Memory B cell (primary cell): ENCODE measurements at regions not wholly inside any gene's neighbourhood (a gene's known extent, or its start where the extent isn't known, plus 50 kb on each side); places are given as distances from the start of the nearest gene placed in this dataset.

ENCODE experiments used
- ATAC-seq: fragments of 150-1000 bp; cut with Tn5 transposase; 2 replicates; pipeline ENCODE4 v1.10.0; 2021; ENCODE audit warnings: low read depth, mild to moderate bottlenecking, moderate library complexity
- DNase-seq, 2 donors: peaks; one replicate each; pipeline ENCODE4 v3.0.0; 2022; ENCODE audit warnings: low spot score in 2 of 2
- H3K27ac Mint-ChIP-seq: one replicate; pipeline ENCODE4 v1.8.0; 2022; ENCODE audit warnings: mild to moderate bottlenecking, moderate library complexity, mixed read lengths
- H3K27me3 Mint-ChIP-seq: one replicate; pipeline ENCODE4 v1.8.0; 2022; ENCODE audit warnings: mixed read lengths
- H3K36me3 Mint-ChIP-seq: one replicate; pipeline ENCODE4 v1.8.0; 2022; ENCODE audit warnings: mild to moderate bottlenecking, mixed read lengths
- H3K4me1 Mint-ChIP-seq: one replicate; pipeline ENCODE4 v1.8.0; 2022; ENCODE audit warnings: mixed read lengths
- H3K4me3 Mint-ChIP-seq: one replicate; pipeline ENCODE4 v1.8.0; 2022; ENCODE audit warnings: mild to moderate bottlenecking, moderate library complexity, mixed read lengths
- H3K9me3 Mint-ChIP-seq: one replicate; pipeline ENCODE4 v1.8.0; 2022; ENCODE audit warnings: mixed read lengths

DNA sequence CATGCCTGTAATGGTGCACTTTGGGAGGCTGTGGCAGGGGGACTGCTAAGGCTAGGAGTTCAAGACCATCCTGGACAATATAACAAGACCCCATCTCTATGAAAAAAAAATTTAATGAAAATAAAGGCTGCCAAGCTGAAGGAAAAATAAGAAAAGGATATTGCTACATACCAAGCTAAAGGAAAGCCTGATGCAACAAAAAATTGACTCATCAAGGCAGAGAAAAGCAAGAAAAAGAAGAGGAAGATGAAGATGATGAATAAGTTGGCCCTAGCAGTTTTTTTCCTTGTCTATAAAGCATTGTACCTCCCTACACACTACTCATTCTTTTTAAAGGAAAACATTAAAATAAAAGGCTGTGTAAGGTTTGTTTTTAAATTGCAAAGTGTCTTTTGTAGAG is 441.9 kb upstream of the MDFIC2 start:
- Mint-ChIP-seq H3K4me1 (no peaks in the 10 kb centered on the region), H3K9me3 (no peaks in the 10 kb centered on the region), H3K27me3 (no peaks in the 10 kb centered on the region), H3K27ac (no peak overlapping the region), H3K4me3 (no peak overlapping the region), H3K36me3 (no peaks in the 10 kb centered on the region)
- DNase-seq (no peak), ATAC-seq (no peak)

DNA sequence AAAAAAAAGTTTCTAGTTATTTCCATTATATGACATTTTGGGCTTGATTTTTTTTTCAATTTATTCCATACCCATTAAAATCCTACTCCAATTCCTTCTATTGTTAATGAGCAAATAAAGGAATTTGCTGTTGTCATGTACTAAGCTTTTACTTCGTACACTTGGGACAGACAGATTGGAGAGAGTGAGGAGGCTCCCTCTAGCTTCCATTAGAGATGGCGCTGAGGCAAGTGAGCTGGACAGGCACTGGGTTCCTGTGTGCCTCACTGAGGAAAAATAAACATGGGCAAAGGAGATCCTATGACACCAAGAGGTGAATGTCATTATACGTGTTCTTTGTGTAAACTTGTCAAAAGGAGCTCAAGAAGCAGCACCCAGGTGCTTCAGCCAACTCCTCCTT is 441.1 kb upstream of the MDFIC2 start:
- Mint-ChIP-seq H3K27me3 (no peaks in the 10 kb centered on the region), H3K9me3 (no peaks in the 10 kb centered on the region), H3K36me3 (no peaks in the 10 kb centered on the region), H3K4me1 (no peaks in the 10 kb centered on the region), H3K27ac (no peak overlapping the region), H3K4me3 (no peak overlapping the region)
- no peak for ATAC-seq
- DNase-seq: no peak

GRCh38 chr3:70752051-70752450 is 439.6 kb upstream of the MDFIC2 start:
- ATAC-seq: no peak
- H3K27me3 Mint-ChIP-seq: no peaks in the 10 kb centered on the region
- H3K4me1 Mint-ChIP-seq: no peaks in the 10 kb centered on the region
- H3K4me3 Mint-ChIP-seq: no peak overlapping the region
- no peaks in the 10 kb centered on the region for H3K9me3 Mint-ChIP-seq
- no peak overlapping the region for H3K27ac Mint-ChIP-seq
- DNase-seq: no peak
- H3K36me3 Mint-ChIP-seq: no peaks in the 10 kb centered on the region

DNA sequence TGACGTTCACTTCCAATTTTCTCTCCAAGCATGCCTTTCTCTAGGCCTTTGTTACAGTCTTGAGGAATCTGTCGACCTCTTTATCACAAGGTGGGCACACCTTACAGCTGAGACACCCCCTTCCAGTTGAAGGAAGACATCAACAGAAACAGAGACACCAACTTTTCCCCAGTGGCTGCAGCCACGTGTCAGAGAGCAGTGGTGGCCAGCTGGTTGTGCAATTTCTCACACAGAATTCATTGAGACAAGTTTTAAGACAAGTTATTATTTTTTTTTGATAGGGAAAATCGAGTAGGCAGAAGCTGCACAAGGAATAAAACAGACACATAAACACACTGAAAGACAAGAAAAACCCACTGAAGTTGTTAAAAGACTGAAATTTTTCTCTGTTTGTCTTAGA is 436.7 kb upstream of the MDFIC2 start:
- H3K4me3 Mint-ChIP-seq: no peak overlapping the region
- H3K27me3 Mint-ChIP-seq: peaks cover 2% of the 10 kb centered on the region
- ATAC-seq: no peak
- H3K4me1 Mint-ChIP-seq: no peaks in the 10 kb centered on the region
- no peaks in the 10 kb centered on the region for H3K9me3 Mint-ChIP-seq
- no peaks in the 10 kb centered on the region for H3K36me3 Mint-ChIP-seq
- H3K27ac Mint-ChIP-seq: no peak overlapping the region
- no peak for DNase-seq

DNA sequence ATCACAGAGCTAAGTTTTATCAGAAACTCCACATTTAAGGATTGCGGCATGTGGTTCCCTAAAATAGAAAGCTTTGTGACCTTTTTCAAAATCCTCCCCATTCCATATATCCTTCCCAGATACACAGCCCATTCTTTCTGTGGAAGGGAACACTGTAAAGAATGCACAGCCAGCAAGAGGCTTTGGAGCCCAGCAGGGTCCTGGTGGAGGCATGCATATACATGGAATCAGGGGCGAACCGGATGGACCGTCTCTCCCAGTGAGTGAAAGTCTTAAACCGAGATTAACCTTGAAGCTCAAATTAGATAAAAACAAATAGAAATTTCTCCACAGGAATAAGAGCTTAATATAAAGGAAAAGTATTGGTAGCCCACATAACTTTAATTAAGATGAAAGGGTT is 436.2 kb upstream of the MDFIC2 start:
- no peak overlapping the region for H3K27ac Mint-ChIP-seq

GRCh38 chr3:70747847-70748246 is 435.4 kb upstream of the MDFIC2 start:
- no peak for ATAC-seq
- Mint-ChIP-seq H3K9me3 (no peaks in the 10 kb centered on the region), H3K4me3 (no peak overlapping the region), H3K27ac (no peak overlapping the region), H3K36me3 (no peaks in the 10 kb centered on the region), H3K4me1 (no peaks in the 10 kb centered on the region), H3K27me3 (peaks cover 2% of the 10 kb centered on the region)
- DNase-seq: no peak

More for the DNA sequence above, 436.2 kb upstream of the MDFIC2 start:
- Mint-ChIP-seq H3K36me3 (no peaks in the 10 kb centered on the region), H3K4me1 (no peaks in the 10 kb centered on the region), H3K27me3 (peaks cover 2% of the 10 kb centered on the region), H3K9me3 (no peaks in the 10 kb centered on the region), H3K4me3 (no peak overlapping the region)
- ATAC-seq (no peak), DNase-seq (no peak)

GRCh38 chr3:70744536-70744935 is 432.1 kb upstream of the MDFIC2 start:
- Mint-ChIP-seq H3K9me3 (no peaks in the 10 kb centered on the region), H3K27ac (no peak overlapping the region), H3K36me3 (no peaks in the 10 kb centered on the region), H3K27me3 (peaks cover 2% of the 10 kb centered on the region), H3K4me1 (no peaks in the 10 kb centered on the region), H3K4me3 (no peak overlapping the region)
- ATAC-seq: no peak
- DNase-seq: no peak

DNA sequence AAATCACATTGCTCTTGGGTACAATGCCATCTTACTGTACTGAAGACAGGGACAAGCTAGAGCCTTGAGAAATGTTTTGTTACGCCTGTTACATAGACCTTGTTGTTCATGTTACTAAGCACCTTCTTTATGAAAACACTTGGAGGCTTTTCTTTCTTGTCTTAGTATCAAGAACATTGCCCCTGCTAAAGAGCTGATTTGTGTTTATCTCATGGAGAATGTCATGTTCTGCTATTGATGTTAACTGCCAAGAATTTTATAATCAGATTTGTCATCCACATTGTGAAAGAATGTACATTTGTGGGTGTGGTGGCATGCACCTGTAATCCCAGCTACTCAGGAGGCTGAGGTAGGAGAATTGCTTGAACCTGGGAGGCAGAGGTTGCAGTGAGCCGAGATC is 431.3 kb upstream of the MDFIC2 start:
- no peak for ATAC-seq
- H3K27ac Mint-ChIP-seq: no peak overlapping the region

DNA sequence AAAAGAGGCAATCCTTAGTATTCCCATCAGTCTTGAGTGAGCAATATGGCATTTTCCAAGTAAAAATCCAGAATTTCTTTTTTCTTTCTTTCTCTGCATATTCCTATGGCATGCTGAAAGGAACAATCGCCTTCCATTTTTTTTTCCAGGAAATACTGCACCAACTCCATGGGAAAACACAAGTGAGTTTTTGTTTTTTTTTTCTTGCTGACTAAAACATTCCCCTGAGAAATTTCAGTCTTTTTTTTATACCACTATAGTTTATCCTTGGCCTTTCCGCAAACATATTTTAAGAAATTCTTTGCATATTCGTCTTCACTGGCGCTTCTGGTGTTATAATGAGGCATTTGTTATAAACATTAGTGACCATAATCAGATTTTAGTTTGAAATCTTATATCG is 429.6 kb upstream of the MDFIC2 start:
- ATAC-seq (no peak), DNase-seq (no peak)
- H3K27me3 Mint-ChIP-seq: peaks cover 2% of the 10 kb centered on the region
- peaks cover 3% of the 10 kb centered on the region for H3K4me1 Mint-ChIP-seq
- H3K4me3 Mint-ChIP-seq: no peak overlapping the region
- no peaks in the 10 kb centered on the region for H3K9me3 Mint-ChIP-seq
- H3K36me3 Mint-ChIP-seq: no peaks in the 10 kb centered on the region
- H3K27ac Mint-ChIP-seq: no peak overlapping the region

More for the DNA sequence above, 431.3 kb upstream of the MDFIC2 start:
- no peaks in the 10 kb centered on the region for H3K9me3 Mint-ChIP-seq
- H3K27me3 Mint-ChIP-seq: peaks cover 2% of the 10 kb centered on the region
- no peaks in the 10 kb centered on the region for H3K36me3 Mint-ChIP-seq
- no peak for DNase-seq
- H3K4me1 Mint-ChIP-seq: no peaks in the 10 kb centered on the region
- H3K4me3 Mint-ChIP-seq: no peak overlapping the region

DNA sequence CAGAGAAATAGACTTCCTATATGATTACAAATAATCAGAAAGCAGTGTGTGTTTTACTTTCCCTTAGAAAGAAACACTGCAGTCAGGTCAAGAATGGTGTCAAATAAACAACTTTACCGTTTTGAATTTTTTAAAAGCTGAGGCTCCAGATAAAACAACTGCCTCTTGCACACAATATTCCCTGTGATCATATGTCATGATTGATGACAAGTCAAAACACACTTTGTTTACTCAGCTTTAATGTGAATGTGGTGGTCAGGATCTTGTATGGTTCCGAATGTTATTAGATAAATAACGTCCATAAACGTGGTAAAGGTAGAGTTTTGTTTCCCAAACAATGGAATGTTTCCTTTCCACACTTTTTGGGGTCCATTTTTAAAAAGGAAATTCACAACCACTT is 428.4 kb upstream of the MDFIC2 start:
- H3K27me3 Mint-ChIP-seq: peaks cover 2% of the 10 kb centered on the region
- no peak overlapping the region for H3K4me3 Mint-ChIP-seq

DNA sequence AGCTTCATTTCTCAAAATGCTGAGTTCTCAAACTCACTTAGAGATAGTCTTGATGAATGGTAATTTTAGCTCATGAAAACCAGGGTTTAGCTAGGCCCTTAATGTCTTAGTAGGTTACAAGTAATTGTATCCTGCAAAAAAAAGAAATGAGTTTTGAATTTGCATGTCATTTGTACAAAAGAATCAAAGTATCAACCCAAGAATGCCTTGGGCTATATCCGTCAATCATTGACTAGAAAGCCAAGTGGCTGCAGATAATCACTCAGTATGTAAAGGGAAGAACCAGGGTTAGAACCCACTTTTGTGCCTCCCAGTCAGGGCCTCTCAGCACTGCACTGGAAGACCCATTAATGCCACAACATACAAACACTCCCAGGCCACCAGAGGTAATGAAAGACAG is 427.6 kb upstream of the MDFIC2 start:
- no peaks in the 10 kb centered on the region for H3K36me3 Mint-ChIP-seq
- H3K4me3 Mint-ChIP-seq: no peak overlapping the region
- H3K27ac Mint-ChIP-seq: no peak overlapping the region
- H3K27me3 Mint-ChIP-seq: peaks cover 2% of the 10 kb centered on the region
- no peak for DNase-seq
- peaks cover 3% of the 10 kb centered on the region for H3K4me1 Mint-ChIP-seq
- H3K9me3 Mint-ChIP-seq: no peaks in the 10 kb centered on the region
- no peak for ATAC-seq

More for the DNA sequence above, 428.4 kb upstream of the MDFIC2 start:
- Mint-ChIP-seq H3K36me3 (no peaks in the 10 kb centered on the region), H3K9me3 (no peaks in the 10 kb centered on the region), H3K4me1 (peaks cover 3% of the 10 kb centered on the region), H3K27ac (no peak overlapping the region)
- ATAC-seq (no peak), DNase-seq (no peak)

- Mint-ChIP-seq H3K36me3 (no peaks in the 10 kb centered on the region), H3K27ac (no peak overlapping the region), H3K9me3 (no peaks in the 10 kb centered on the region), H3K4me3 (no peak overlapping the region), H3K27me3 (peaks cover 2% of the 10 kb centered on the region), H3K4me1 (peaks cover 3% of the 10 kb centered on the region)
- DNase-seq (no peak), ATAC-seq (no peak)
Measured at GRCh38 chr3:70738291-70738681, 425.8 kb upstream of the MDFIC2 start.

DNA sequence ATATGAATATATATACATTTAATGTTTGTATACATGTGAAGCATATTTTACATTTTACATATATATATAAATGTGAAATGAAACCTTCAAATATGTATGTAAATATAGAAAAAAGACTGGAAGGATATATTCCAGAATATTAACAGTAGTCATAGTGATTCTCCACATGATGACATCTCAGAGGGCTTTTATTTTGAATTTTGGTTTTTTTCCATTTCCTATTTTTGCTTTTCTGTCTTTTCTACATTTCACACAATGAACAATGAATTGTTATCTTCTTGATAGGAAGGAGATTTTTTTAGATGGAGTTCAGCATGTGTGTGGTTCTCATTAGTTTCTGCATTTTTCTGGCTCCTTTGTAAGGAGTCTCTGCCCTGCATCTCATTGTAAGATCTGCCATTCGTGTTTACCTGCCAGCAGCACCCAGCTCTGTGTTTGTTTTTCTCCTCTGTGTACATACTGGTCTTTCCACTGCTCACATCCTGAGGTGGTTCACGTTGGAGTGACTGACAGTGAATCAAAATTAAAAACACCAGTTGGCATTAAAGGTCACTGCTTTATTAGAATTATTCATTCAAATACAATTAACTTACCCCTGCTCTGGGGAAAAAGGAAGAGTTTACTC is 425.3 kb upstream of the MDFIC2 start:
- Mint-ChIP-seq H3K4me3 (no peak overlapping the region), H3K4me1 (peaks cover 3% of the 10 kb centered on the region), H3K27me3 (peaks cover 2% of the 10 kb centered on the region), H3K36me3 (no peaks in the 10 kb centered on the region), H3K9me3 (no peaks in the 10 kb centered on the region), H3K27ac (no peak overlapping the region)
- no peak for ATAC-seq
- DNase-seq: no peak

DNA sequence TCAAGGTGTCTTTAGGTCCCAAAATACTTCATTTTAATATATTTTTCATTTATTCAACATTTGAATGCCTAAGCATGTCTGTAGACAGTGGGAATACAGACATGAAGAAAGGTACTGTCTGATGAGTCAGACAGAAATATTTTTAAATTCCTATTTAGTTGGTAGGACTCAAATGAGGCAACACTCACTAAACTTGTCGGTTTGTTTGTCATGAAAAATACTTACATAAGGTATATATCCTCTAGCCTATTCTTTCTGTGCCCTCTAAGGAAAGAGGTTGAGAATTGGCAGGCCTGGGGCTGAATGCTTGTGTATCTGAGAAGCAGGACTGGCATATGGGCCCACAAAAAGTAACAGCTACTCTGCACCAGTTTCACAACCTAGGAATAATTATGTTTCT is 423.6 kb upstream of the MDFIC2 start:
- Mint-ChIP-seq H3K36me3 (no peaks in the 10 kb centered on the region), H3K4me1 (peaks cover 3% of the 10 kb centered on the region), H3K4me3 (no peak overlapping the region), H3K27me3 (peaks cover 6% of the 10 kb centered on the region), H3K27ac (no peak overlapping the region), H3K9me3 (no peaks in the 10 kb centered on the region)
- ATAC-seq (no peak), DNase-seq (no peak)

DNA sequence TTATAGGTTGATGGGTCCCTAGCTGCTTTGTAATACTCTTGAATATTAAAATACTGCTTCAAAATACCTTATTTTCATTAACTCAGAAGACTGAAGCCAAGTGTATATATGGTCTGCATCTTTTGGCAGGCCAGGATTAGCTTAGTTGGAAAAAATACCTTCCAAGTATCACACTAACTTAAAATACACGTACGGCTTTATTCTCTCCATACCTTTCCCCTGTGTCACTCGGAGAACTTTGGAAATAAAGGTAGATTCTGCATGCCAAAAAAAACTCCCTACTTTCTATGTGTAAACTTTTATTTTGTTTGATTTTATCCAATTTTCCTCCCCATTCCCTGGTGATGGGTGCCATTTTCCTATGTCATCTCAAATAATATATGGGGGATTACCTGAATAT is 422.3 kb upstream of the MDFIC2 start:
- Mint-ChIP-seq H3K9me3 (no peaks in the 10 kb centered on the region), H3K27ac (no peak overlapping the region), H3K4me1 (peaks cover 3% of the 10 kb centered on the region), H3K27me3 (peaks cover 6% of the 10 kb centered on the region), H3K4me3 (no peak overlapping the region), H3K36me3 (no peaks in the 10 kb centered on the region)
- ATAC-seq (no peak), DNase-seq (no peak)
